ENCODE measurements at regions not wholly inside any gene's neighbourhood (a gene's known extent, or its start where the extent isn't known, plus 50 kb on each side); places are given as distances from the start of the nearest gene placed in this dataset.

DNA sequence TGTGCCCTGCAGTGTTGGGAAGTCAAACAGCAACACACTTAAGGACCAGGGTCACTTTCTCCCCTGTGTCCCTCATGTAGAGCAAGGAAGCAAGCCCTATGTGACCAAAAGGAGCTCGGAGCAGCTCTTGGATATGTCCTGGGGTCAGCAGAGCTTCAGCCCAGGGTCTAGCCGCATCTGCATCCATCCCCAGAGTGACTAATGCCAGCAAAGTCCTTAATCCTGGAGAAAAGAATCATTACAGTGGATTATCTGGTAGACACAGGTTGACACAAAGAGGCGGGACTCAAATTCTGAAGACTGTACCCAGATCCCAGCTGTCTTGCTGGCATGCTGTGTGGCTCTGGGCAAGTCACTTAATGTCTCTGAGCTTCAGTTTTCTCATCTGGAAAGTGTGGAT is 239.1 kb upstream of the PWP1 start:
- H4K20me1 ChIP-seq (ENCODE audit: insufficient read depth, low read length, poor library complexity, severe bottlenecking), result no peaks in the 10 kb centered on the region
- no peak overlapping the region for H3K9ac ChIP-seq (ENCODE audit: low read depth, low read length, poor library complexity, severe bottlenecking)
- no peak overlapping the region for H2AFZ ChIP-seq (ENCODE audit: low read length)
- H3K36me3 ChIP-seq (ENCODE audit: insufficient read depth, low read length), result no peaks in the 10 kb centered on the region
- H3K79me2 ChIP-seq (ENCODE audit: insufficient read depth, low read length), result no peaks in the 10 kb centered on the region
- TF ChIP-seq, protein P1, sequence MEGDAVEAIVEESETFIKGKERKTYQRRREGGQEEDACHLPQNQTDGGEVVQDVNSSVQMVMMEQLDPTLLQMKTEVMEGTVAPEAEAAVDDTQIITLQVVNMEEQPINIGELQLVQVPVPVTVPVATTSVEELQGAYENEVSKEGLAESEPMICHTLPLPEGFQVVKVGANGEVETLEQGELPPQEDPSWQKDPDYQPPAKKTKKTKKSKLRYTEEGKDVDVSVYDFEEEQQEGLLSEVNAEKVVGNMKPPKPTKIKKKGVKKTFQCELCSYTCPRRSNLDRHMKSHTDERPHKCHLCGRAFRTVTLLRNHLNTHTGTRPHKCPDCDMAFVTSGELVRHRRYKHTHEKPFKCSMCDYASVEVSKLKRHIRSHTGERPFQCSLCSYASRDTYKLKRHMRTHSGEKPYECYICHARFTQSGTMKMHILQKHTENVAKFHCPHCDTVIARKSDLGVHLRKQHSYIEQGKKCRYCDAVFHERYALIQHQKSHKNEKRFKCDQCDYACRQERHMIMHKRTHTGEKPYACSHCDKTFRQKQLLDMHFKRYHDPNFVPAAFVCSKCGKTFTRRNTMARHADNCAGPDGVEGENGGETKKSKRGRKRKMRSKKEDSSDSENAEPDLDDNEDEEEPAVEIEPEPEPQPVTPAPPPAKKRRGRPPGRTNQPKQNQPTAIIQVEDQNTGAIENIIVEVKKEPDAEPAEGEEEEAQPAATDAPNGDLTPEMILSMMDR (conservative IDR thresholded peaks at IDR 0.05; ENCODE audit: low read length), result no peak
- no peak for TF ChIP-seq EZH2phosphoT487 (IDR thresholded peaks at IDR 0.05; ENCODE audit: borderline replicate concordance)
- H3K9me3 ChIP-seq (ENCODE audit: insufficient read depth, low read depth, low read length), result no peaks in the 10 kb centered on the region
- H3K27me3 ChIP-seq (ENCODE audit: insufficient read depth, low read length, poor library complexity, severe bottlenecking), result no peaks in the 10 kb centered on the region
- no peak overlapping the region for H3K4me2 ChIP-seq (ENCODE audit: low read depth, low read length, poor library complexity, severe bottlenecking)
- no peaks in the 10 kb centered on the region for H3K9me2 ChIP-seq (replicated peaks; ENCODE audit: low read depth, low read length)
- no peak overlapping the region for H3K4me3 ChIP-seq (ENCODE audit: low read length, poor library complexity, severe bottlenecking)
- H3F3A ChIP-seq (ENCODE audit: low read depth), result no peaks in the 10 kb centered on the region
- no peaks in the 10 kb centered on the region for H3K4me1 ChIP-seq (ENCODE audit: insufficient read depth, low read length, poor library complexity, severe bottlenecking)

DNA sequence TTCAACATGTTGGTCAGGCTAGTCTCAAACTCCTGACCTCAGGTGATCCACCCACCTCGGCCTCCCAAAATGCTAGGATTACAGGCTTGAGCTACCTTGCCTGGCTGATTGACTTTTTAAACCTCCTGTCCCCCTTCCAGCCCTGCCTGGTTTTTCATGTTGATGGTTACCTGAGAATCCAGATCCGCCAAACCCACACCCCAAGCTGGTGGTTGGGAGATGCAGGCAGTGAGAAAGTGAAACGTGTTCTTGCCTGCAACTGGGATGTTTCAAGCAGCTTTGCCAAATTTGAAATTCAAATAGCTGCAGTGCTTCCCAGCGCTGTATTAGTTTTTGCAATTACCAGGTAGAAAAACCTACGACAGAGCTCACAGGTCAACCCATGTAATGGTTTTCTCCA is 238.3 kb upstream of the PWP1 start:
- Histone ChIP-seq H3K4me2 (ENCODE audit: low read depth, low read length, poor library complexity, severe bottlenecking) (no peak overlapping the region), H3K4me3 (ENCODE audit: low read length, poor library complexity, severe bottlenecking) (no peak overlapping the region), H3K79me2 (ENCODE audit: insufficient read depth, low read length) (no peaks in the 10 kb centered on the region), H3K9me2 (replicated peaks; ENCODE audit: low read depth, low read length) (no peaks in the 10 kb centered on the region), H3F3A (ENCODE audit: low read depth) (no peaks in the 10 kb centered on the region), H3K27me3 (ENCODE audit: insufficient read depth, low read length, poor library complexity, severe bottlenecking) (no peaks in the 10 kb centered on the region), H3K9me3 (ENCODE audit: insufficient read depth, low read depth, low read length) (no peaks in the 10 kb centered on the region), H4K20me1 (ENCODE audit: insufficient read depth, low read length, poor library complexity, severe bottlenecking) (no peaks in the 10 kb centered on the region), H3K4me1 (ENCODE audit: insufficient read depth, low read length, poor library complexity, severe bottlenecking) (no peaks in the 10 kb centered on the region), H3K9ac (ENCODE audit: low read depth, low read length, poor library complexity, severe bottlenecking) (no peak overlapping the region), H3K36me3 (ENCODE audit: insufficient read depth, low read length) (no peaks in the 10 kb centered on the region), H2AFZ (ENCODE audit: low read length) (no peak overlapping the region)
- TF ChIP-seq EZH2phosphoT487 (IDR thresholded peaks at IDR 0.05; ENCODE audit: borderline replicate concordance), result no peak
- TF ChIP-seq, protein P1 (conservative IDR thresholded peaks at IDR 0.05; ENCODE audit: low read length), result no peak

DNA sequence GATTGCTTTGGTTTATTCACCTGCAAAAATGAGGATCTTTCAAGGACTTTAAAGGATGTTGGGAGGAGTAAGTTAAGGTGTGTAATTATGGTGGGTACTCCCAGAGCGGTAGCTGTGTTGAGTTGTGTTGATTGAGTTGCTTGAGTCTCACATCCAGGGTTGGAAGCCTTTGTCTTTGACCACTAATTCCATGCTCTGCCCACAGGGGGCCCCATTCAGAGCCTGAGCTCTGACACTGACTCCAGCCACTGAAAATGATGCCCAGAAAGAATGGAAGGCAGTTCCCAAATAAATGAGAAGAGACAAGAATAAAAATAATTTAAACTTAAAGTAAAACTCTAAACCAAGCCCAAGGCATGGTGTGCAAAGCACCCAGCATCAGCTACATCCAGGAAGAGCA is 237.4 kb upstream of the PWP1 start:
- no peaks in the 10 kb centered on the region for H3K9me3 ChIP-seq (ENCODE audit: insufficient read depth, low read depth, low read length)
- H3K4me1 ChIP-seq (ENCODE audit: insufficient read depth, low read length, poor library complexity, severe bottlenecking), result no peaks in the 10 kb centered on the region
- no peak overlapping the region for H3K9ac ChIP-seq (ENCODE audit: low read depth, low read length, poor library complexity, severe bottlenecking)
- no peak for TF ChIP-seq EZH2phosphoT487 (IDR thresholded peaks at IDR 0.05; ENCODE audit: borderline replicate concordance)
- TF ChIP-seq, protein P1 (conservative IDR thresholded peaks at IDR 0.05; ENCODE audit: low read length), result peak; percentile 74
- no peaks in the 10 kb centered on the region for H3K36me3 ChIP-seq (ENCODE audit: insufficient read depth, low read length)
- H3K27me3 ChIP-seq (ENCODE audit: insufficient read depth, low read length, poor library complexity, severe bottlenecking), result no peaks in the 10 kb centered on the region
- no peak overlapping the region for H3K4me2 ChIP-seq (ENCODE audit: low read depth, low read length, poor library complexity, severe bottlenecking)
- no peaks in the 10 kb centered on the region for H3K9me2 ChIP-seq (replicated peaks; ENCODE audit: low read depth, low read length)
- H3K79me2 ChIP-seq (ENCODE audit: insufficient read depth, low read length), result no peaks in the 10 kb centered on the region
- no peak overlapping the region for H3K4me3 ChIP-seq (ENCODE audit: low read length, poor library complexity, severe bottlenecking)
- no peaks in the 10 kb centered on the region for H4K20me1 ChIP-seq (ENCODE audit: insufficient read depth, low read length, poor library complexity, severe bottlenecking)
- H3F3A ChIP-seq (ENCODE audit: low read depth), result no peaks in the 10 kb centered on the region
- H2AFZ ChIP-seq (ENCODE audit: low read length), result no peak overlapping the region
